Lower leg skin (tissue), 4 donors: ENCODE measurements at regions not wholly inside any gene's neighbourhood (a gene's known extent, or its start where the extent isn't known, plus 50 kb on each side); places are given as distances from the start of the nearest gene placed in this dataset.
A peak's percentile ranks its signal among the peaks of the same experiment; 100 is the strongest.

Experiments used
- DNase-seq, 2 donors: peaks; one replicate each; pipeline ENCODE4 v3.0.0-alpha.2; 2019; ENCODE audit warnings: low spot score in 2 of 2
- H3K4me3 ChIP-seq: fragments of 200-600 bp; sonication (generic); 2 replicates; pipeline ENCODE4 v1.5.1; 2017; ENCODE audit warnings: mild to moderate bottlenecking, low read depth; ENCODE audit not compliant: poor library complexity, severe bottlenecking
- CTCF ChIP-seq, 3 donors: fragments of 450-650 bp; IDR thresholded peaks; one replicate each; pipeline ENCODE4 v1.5.1; 2016; ENCODE audit warnings: antibody characterized with exemption in 3 of 3, mild to moderate bottlenecking in 3 of 3, moderate library complexity in 2 of 3
- POLR2A ChIP-seq, 2 donors: fragments of 450-650 bp; IDR thresholded peaks; one replicate each; pipeline ENCODE4 v1.6.1; 2016 to 2017; ENCODE audit warnings: antibody characterized with exemption in 2 of 2, mild to moderate bottlenecking in 1 of 2, moderate library complexity in 1 of 2
- WGBS, 2 donors: methylation state at CpG; one replicate each; pipeline ENCODE4 v1.1.5; 2018; 5-methylcytosine and 5-hydroxymethylcytosine counted together
- intact Hi-C: fragments of 100-400 bp; cut with DNase I; formaldehyde crosslinking; loops from one replicate; pipeline ENCODE4 v1.15.0; 2023; ENCODE audit warnings: low total_unique reads

GRCh38 chr22:46085828-46086576 is 64.3 kb upstream of the PPARA start:
- intact Hi-C loops, result no loop called here
- H3K4me3 ChIP-seq, result no peak overlapping the region
- TF ChIP-seq POLR2A (IDR thresholded peaks at IDR 0.05) (no peak), CTCF (IDR thresholded peaks at IDR 0.05) (no peak)
- WGBS, 2 donors, result 18 to 26% methylated on average over 20 to 21 of the region's 37 CpGs
- DNase-seq, result peak; percentile 83 to 97

GRCh38 chr22:46086577-46087335 is 63.6 kb upstream of the PPARA start:
- WGBS, 2 donors, result 26 to 34% methylated on average over 17 to 18 of the region's 18 CpGs
- DNase-seq, result peak in 1 of 2 donors; percentile 88
- TF ChIP-seq CTCF (IDR thresholded peaks at IDR 0.05) (no peak), POLR2A (IDR thresholded peaks at IDR 0.05) (no peak)
- no peak overlapping the region for H3K4me3 ChIP-seq
- intact Hi-C loops, result no loop called here

- intact Hi-C loops, result no loop called here
- TF ChIP-seq CTCF (IDR thresholded peaks at IDR 0.05), result no peak
- TF ChIP-seq POLR2A (IDR thresholded peaks at IDR 0.05), result no peak
- H3K4me3 ChIP-seq, result no peak overlapping the region
- 18 to 20% methylated on average over 14 of the region's 14 CpGs for WGBS, 2 donors
- DNase-seq, result no peak
Observed at GRCh38 chr22:46087336-46087690, 63.0 kb upstream of the PPARA start.

- 7 to 8% methylated on average over 12 to 21 of the region's 22 CpGs for WGBS, 2 donors
- TF ChIP-seq POLR2A (IDR thresholded peaks at IDR 0.05) (no peak), CTCF (IDR thresholded peaks at IDR 0.05) (no peak)
- DNase-seq, result peak; percentile 88 to 98
- intact Hi-C loops, result no loop called here
- H3K4me3 ChIP-seq, result no peak overlapping the region
Observed at GRCh38 chr22:46087816-46088277, 62.5 kb upstream of the PPARA start.

GRCh38 chr22:46088541-46089311 is 61.6 kb upstream of the PPARA start:
- TF ChIP-seq CTCF (IDR thresholded peaks at IDR 0.05) (no peak), POLR2A (IDR thresholded peaks at IDR 0.05) (no peak)
- no peak overlapping the region for H3K4me3 ChIP-seq
- 22 to 25% methylated on average over 24 to 25 of the region's 25 CpGs for WGBS, 2 donors
- DNase-seq, result peak in 1 of 2 donors; percentile 90
- intact Hi-C loops, result no loop called here
